ENCODE measurements at regions not wholly inside any gene's neighbourhood (a gene's known extent, or its start where the extent isn't known, plus 50 kb on each side); places are given as distances from the start of the nearest gene placed in this dataset.

DNA sequence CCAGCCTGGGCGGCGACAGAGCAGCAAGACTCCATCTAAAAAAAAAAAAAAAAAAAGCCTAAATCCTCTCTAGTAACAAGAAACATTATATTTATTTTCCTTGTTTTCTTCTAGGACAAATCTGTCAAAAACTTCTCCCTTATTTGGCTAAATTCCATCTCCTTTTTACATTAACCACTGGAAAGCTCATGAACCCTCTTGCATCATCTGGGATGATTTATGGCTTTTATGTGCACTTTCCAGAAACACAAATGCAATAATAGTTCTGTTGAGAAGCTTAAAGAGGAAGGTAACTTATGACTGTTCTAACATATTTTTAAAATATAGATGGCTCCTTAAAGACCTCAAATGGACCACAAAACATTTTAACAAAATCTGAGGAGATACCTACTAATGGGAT, 526.1 kb upstream of the SPTLC3 start:
- DNase-seq (ENCODE audit: extremely low read depth in 1 of 4, low spot score in 3 of 4) = no peak
- no CpG with 5 or more reads among the region's 2 CpGs for WGBS (ENCODE audit: insufficient coverage, low coverage, missing lambda C conversion rate)
- Histone ChIP-seq H3K9ac (ENCODE audit: insufficient read depth in 1 of 2, low read depth in 2 of 2, low read length in 2 of 2) (no peak overlapping the region), H3K36me3 (ENCODE audit: control insufficient read depth, insufficient read depth, low read length) (no peaks in the 10 kb centered on the region), H4K20me1 (replicated peaks; ENCODE audit: control insufficient read depth, insufficient read depth, low read length) (no peaks in the 10 kb centered on the region), H3K4me3 (no peak overlapping the region), H3K4me1 (replicated peaks in 1 of 2; ENCODE audit: control insufficient read depth in 2 of 2, insufficient read depth in 2 of 2, low read length in 2 of 2) (no peaks in the 10 kb centered on the region), H3K27ac (ENCODE audit: extremely low read depth, low read depth, low read length) (no peak overlapping the region), H2AFZ (ENCODE audit: low read depth, low read length) (no peak overlapping the region), H3K27me3 (ENCODE audit: control insufficient read depth in 2 of 2, insufficient read depth in 2 of 2, low read length in 2 of 2) (no peaks in the 10 kb centered on the region), H3K9me1 (ENCODE audit: control insufficient read depth, insufficient read depth, low read length) (no peaks in the 10 kb centered on the region), H3K79me2 (ENCODE audit: control insufficient read depth, insufficient read depth, low read length) (no peaks in the 10 kb centered on the region), H3K4me2 (ENCODE audit: insufficient read depth, low read length) (no peak overlapping the region), H3K9me3 (replicated peaks; ENCODE audit: control insufficient read depth, insufficient read depth, low read depth, low read length) (no peaks in the 10 kb centered on the region)
- in situ Hi-C loops (cut with MboI) = no loop called here
- POLR2A ChIA-PET = no interaction called here
- intact Hi-C loops (cut with micrococcal nuclease) = no loop called here
- no peak for FAIRE-seq
- ATAC-seq = no peak
- no TSS peak for BruUV-seq (replicated peaks)
- CTCF ChIA-PET (ENCODE audit: low intra/inter-chr PET ratio) = no interaction called here
- no peak for TF ChIP-seq ZNF384 (IDR thresholded peaks at IDR 0.05; ENCODE audit: low read depth, low read length)
- TF ChIP-seq IRF2 (CRISPR knock-in tag; IDR thresholded peaks at IDR 0.05) = no peak
- no peak for TF ChIP-seq ZNF140 (CRISPR knock-in tag; IDR thresholded peaks at IDR 0.05)
- no peak for TF ChIP-seq KDM5B (IDR thresholded peaks at IDR 0.05; ENCODE audit: insufficient replicate concordance, low read depth, low read length)
- no peak for TF ChIP-seq ZNF507 (tag; conservative IDR thresholded peaks at IDR 0.05)
- no peak for TF ChIP-seq CBX3 (IDR thresholded peaks at IDR 0.05; ENCODE audit: borderline replicate concordance in 1 of 2, low read length in 2 of 2)
- TF ChIP-seq, protein P1, sequence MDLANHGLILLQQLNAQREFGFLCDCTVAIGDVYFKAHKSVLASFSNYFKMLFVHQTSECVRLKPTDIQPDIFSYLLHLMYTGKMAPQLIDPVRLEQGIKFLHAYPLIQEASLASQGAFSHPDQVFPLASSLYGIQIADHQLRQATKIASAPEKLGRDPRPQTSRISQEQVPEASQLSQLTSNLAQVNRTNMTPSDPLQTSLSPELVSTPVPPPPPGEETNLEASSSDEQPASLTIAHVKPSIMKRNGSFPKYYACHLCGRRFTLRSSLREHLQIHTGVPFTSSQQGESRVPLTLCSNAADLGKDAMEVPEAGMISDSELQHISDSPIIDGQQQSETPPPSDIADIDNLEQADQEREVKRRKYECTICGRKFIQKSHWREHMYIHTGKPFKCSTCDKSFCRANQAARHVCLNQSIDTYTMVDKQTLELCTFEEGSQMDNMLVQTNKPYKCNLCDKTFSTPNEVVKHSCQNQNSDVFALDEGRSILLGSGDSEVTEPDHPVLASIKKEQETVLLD (IDR thresholded peaks at IDR 0.05) = no peak
- TF ChIP-seq RFX5 (IDR thresholded peaks at IDR 0.05; ENCODE audit: low read depth, low read length) = no peak
- TF ChIP-seq PYGO2 (tag; IDR thresholded peaks at IDR 0.05) = no peak
- TF ChIP-seq, protein P2, sequence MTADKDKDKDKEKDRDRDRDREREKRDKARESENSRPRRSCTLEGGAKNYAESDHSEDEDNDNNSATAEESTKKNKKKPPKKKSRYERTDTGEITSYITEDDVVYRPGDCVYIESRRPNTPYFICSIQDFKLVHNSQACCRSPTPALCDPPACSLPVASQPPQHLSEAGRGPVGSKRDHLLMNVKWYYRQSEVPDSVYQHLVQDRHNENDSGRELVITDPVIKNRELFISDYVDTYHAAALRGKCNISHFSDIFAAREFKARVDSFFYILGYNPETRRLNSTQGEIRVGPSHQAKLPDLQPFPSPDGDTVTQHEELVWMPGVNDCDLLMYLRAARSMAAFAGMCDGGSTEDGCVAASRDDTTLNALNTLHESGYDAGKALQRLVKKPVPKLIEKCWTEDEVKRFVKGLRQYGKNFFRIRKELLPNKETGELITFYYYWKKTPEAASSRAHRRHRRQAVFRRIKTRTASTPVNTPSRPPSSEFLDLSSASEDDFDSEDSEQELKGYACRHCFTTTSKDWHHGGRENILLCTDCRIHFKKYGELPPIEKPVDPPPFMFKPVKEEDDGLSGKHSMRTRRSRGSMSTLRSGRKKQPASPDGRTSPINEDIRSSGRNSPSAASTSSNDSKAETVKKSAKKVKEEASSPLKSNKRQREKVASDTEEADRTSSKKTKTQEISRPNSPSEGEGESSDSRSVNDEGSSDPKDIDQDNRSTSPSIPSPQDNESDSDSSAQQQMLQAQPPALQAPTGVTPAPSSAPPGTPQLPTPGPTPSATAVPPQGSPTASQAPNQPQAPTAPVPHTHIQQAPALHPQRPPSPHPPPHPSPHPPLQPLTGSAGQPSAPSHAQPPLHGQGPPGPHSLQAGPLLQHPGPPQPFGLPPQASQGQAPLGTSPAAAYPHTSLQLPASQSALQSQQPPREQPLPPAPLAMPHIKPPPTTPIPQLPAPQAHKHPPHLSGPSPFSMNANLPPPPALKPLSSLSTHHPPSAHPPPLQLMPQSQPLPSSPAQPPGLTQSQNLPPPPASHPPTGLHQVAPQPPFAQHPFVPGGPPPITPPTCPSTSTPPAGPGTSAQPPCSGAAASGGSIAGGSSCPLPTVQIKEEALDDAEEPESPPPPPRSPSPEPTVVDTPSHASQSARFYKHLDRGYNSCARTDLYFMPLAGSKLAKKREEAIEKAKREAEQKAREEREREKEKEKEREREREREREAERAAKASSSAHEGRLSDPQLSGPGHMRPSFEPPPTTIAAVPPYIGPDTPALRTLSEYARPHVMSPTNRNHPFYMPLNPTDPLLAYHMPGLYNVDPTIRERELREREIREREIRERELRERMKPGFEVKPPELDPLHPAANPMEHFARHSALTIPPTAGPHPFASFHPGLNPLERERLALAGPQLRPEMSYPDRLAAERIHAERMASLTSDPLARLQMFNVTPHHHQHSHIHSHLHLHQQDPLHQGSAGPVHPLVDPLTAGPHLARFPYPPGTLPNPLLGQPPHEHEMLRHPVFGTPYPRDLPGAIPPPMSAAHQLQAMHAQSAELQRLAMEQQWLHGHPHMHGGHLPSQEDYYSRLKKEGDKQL (CRISPR knock-in tag; IDR thresholded peaks at IDR 0.05; ENCODE audit: borderline replicate concordance) = no peak
- TF ChIP-seq, protein P3, sequence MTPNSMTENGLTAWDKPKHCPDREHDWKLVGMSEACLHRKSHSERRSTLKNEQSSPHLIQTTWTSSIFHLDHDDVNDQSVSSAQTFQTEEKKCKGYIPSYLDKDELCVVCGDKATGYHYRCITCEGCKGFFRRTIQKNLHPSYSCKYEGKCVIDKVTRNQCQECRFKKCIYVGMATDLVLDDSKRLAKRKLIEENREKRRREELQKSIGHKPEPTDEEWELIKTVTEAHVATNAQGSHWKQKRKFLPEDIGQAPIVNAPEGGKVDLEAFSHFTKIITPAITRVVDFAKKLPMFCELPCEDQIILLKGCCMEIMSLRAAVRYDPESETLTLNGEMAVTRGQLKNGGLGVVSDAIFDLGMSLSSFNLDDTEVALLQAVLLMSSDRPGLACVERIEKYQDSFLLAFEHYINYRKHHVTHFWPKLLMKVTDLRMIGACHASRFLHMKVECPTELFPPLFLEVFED (CRISPR knock-in tag; conservative IDR thresholded peaks at IDR 0.05) = no peak
- no peak for TF ChIP-seq RBM14 (IDR thresholded peaks at IDR 0.05; ENCODE audit: borderline replicate concordance, insufficient read depth, low read depth, low read length)
- no peak for TF ChIP-seq TAF15 (IDR thresholded peaks at IDR 0.05; ENCODE audit: low read depth, low read length)
- TF ChIP-seq, protein P4, sequence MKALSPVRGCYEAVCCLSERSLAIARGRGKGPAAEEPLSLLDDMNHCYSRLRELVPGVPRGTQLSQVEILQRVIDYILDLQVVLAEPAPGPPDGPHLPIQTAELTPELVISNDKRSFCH (CRISPR knock-in tag; IDR thresholded peaks at IDR 0.05) = no peak
- TF ChIP-seq, protein P4 (tag; IDR thresholded peaks at IDR 0.05) = no peak
